GM12872 (cell line): ENCODE measurements at regions not wholly inside any gene's neighbourhood (a gene's known extent, or its start where the extent isn't known, plus 50 kb on each side); places are given as distances from the start of the nearest gene placed in this dataset.

Experiments
- TF ChIP-seq, protein P1 (sequence below): IDR thresholded peaks from 3 replicates; pipeline ENCODE4 v1.5.1; 2011; ENCODE audit warnings: low read depth, mild to moderate bottlenecking, low read length, moderate library complexity; ENCODE audit not compliant: insufficient read depth

GRCh38 chr3:16801223-16801622 is 83.5 kb upstream of the PLCL2 start:
- TF ChIP-seq, protein P1, sequence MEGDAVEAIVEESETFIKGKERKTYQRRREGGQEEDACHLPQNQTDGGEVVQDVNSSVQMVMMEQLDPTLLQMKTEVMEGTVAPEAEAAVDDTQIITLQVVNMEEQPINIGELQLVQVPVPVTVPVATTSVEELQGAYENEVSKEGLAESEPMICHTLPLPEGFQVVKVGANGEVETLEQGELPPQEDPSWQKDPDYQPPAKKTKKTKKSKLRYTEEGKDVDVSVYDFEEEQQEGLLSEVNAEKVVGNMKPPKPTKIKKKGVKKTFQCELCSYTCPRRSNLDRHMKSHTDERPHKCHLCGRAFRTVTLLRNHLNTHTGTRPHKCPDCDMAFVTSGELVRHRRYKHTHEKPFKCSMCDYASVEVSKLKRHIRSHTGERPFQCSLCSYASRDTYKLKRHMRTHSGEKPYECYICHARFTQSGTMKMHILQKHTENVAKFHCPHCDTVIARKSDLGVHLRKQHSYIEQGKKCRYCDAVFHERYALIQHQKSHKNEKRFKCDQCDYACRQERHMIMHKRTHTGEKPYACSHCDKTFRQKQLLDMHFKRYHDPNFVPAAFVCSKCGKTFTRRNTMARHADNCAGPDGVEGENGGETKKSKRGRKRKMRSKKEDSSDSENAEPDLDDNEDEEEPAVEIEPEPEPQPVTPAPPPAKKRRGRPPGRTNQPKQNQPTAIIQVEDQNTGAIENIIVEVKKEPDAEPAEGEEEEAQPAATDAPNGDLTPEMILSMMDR: no peak

GRCh38 chr3:16801698-16802097 is 83.1 kb upstream of the PLCL2 start:
- TF ChIP-seq, protein P1: no peak

- TF ChIP-seq, protein P1: no peak
Observed at GRCh38 chr3:16802389-16802788, 82.4 kb upstream of the PLCL2 start.

DNA sequence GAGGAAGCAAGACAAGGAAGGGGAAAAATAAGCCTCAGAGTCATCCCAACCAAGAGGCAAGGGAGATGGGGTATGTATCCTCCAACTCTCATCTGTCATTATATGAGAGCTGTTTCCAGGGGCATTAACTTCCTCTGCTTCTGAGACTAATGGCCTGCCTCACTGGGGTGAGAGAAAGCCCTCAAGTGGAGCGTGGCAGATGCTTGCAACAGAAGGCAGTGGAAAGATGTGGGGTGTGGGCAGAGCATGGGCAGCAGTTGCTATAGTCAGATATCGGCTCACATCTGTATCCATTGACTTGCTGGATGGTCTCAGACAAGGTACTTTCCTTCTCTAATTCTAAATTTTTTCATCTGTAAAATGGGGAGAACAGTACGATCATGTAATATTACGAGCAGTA is 81.7 kb upstream of the PLCL2 start:
- TF ChIP-seq, protein P1: no peak

GRCh38 chr3:16807391-16807790 is 77.4 kb upstream of the PLCL2 start:
- TF ChIP-seq, protein P1: no peak

- TF ChIP-seq, protein P1: 0 out of 3 replicates have a peak, but pooled peaks have one; percentile 3
Observed at GRCh38 chr3:16808393-16809107, 76.2 kb upstream of the PLCL2 start.

- TF ChIP-seq, protein P1: no peak
Observed at GRCh38 chr3:16809482-16809881, 75.3 kb upstream of the PLCL2 start.
